ENCODE measurements at regions not wholly inside any gene's neighbourhood (a gene's known extent, or its start where the extent isn't known, plus 50 kb on each side); places are given as distances from the start of the nearest gene placed in this dataset.
"Not testable (repeated sequence)": the region's sequence is repeated elsewhere in the genome, so short reads cannot be mapped to it uniquely, and the experiment has no call there.

- DNase-seq: no peak
These were observed 211.9 kb downstream of the HAO1 start for GRCh38 chr20:7728338-7728737.

GRCh38 chr20:7734216-7734615, 206.0 kb downstream of the HAO1 start:
- no peak for DNase-seq

GRCh38 chr20:7736336-7736735, 203.9 kb downstream of the HAO1 start:
- no peak for DNase-seq

- no peak for DNase-seq
These were observed 198.4 kb downstream of the HAO1 start for GRCh38 chr20:7741866-7742265.

GRCh38 chr20:7742479-7742878, 197.8 kb downstream of the HAO1 start:
- DNase-seq: peak; percentile 42

GRCh38 chr20:7744411-7744810, 195.8 kb downstream of the HAO1 start:
- DNase-seq: no peak

- no peak for DNase-seq
These were observed 191.6 kb downstream of the HAO1 start for GRCh38 chr20:7748624-7749023.

- DNase-seq: no peak
These were observed 186.2 kb downstream of the HAO1 start for GRCh38 chr20:7754102-7754501.

GRCh38 chr20:7758406-7758805, 181.9 kb downstream of the HAO1 start:
- DNase-seq: no peak

- no peak for DNase-seq
These were observed 179.8 kb downstream of the HAO1 start for GRCh38 chr20:7760247-7761031.

- no peak for DNase-seq
These were observed 175.0 kb downstream of the HAO1 start for GRCh38 chr20:7765221-7765620.

GRCh38 chr20:7770046-7770445, 170.2 kb downstream of the HAO1 start:
- DNase-seq: no peak

GRCh38 chr20:7770578-7770977, 169.7 kb downstream of the HAO1 start:
- DNase-seq: no peak

GRCh38 chr20:7772371-7772770, 167.9 kb downstream of the HAO1 start:
- peak; percentile 55 for DNase-seq

GRCh38 chr20:7773511-7773910, 166.7 kb downstream of the HAO1 start:
- DNase-seq: no peak

- DNase-seq: no peak
These were observed 165.2 kb downstream of the HAO1 start for GRCh38 chr20:7775072-7775471.

GRCh38 chr20:7776148-7776547, 164.1 kb downstream of the HAO1 start:
- no peak for DNase-seq

- DNase-seq: no peak
These were observed 150.1 kb downstream of the HAO1 start for GRCh38 chr20:7790189-7790588.

- no peak for DNase-seq
These were observed 147.9 kb downstream of the HAO1 start for GRCh38 chr20:7792150-7792869.

- no peak for DNase-seq
These were observed 142.1 kb downstream of the HAO1 start for GRCh38 chr20:7798176-7798575.

GRCh38 chr20:7799862-7800261, 140.4 kb downstream of the HAO1 start:
- no peak for DNase-seq

GRCh38 chr20:7803411-7804151, 136.7 kb downstream of the HAO1 start:
- DNase-seq: not testable (repeated sequence)

- no peak for DNase-seq
These were observed 133.4 kb downstream of the HAO1 start for GRCh38 chr20:7806831-7807230.

- no peak for DNase-seq
These were observed 123.0 kb downstream of the HAO1 start for GRCh38 chr20:7817286-7817685.
